GM19372 (cell line): ENCODE measurements at regions not wholly inside any gene's neighbourhood (a gene's known extent, or its start where the extent isn't known, plus 50 kb on each side); places are given as distances from the start of the nearest gene placed in this dataset.

Source experiments
- ATAC-seq: cut with Tn5 transposase; IDR thresholded peaks from one replicate; pipeline ENCODE4 v1.9.1; 2021; ENCODE audit warnings: mild to moderate bottlenecking, low read depth, moderate library complexity; ENCODE audit not compliant: unreplicated experiment

GRCh38 chr18:24530630-24531111 is 70.2 kb downstream of the HRH4 start:
- ATAC-seq: no peak

DNA sequence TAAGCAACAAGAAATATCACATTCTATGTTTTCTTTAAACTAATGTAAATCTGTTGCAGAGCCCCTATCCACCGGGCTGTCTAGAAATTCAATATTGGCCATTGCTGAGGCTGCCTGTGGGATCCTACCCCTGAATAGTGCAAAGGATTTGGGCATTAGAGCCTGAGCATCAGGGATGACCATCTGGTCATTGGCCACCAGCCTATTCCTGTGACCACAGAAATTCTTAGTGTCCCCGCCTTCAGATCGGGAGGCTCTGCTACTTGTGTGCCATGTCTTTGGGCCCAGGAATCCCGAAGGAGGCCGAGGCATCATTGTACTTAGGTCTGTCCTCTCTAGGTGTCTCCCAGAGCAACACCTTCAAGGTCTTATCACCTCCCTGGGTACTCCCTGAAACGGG is 73.8 kb downstream of the HRH4 start:
- no peak for ATAC-seq

DNA sequence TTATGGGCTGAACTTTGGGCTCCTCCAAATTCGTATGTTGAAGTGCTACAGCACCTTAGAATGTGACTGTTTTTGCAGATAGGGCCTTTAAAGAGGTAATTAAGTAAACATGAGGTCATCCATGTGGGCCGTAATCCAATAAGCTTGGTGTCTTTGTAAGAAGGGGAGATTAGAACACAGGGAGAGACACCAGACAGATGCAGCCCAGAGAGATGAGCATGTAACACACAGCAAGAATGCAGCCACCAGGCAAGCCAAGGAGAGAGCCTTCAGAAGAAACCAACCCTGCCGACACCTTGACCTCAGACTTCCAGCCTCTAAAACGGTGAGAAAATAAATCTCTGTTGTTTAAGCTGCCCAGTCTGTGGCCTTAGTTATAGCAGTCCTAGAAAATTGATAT is 74.3 kb downstream of the HRH4 start:
- ATAC-seq: no peak

DNA sequence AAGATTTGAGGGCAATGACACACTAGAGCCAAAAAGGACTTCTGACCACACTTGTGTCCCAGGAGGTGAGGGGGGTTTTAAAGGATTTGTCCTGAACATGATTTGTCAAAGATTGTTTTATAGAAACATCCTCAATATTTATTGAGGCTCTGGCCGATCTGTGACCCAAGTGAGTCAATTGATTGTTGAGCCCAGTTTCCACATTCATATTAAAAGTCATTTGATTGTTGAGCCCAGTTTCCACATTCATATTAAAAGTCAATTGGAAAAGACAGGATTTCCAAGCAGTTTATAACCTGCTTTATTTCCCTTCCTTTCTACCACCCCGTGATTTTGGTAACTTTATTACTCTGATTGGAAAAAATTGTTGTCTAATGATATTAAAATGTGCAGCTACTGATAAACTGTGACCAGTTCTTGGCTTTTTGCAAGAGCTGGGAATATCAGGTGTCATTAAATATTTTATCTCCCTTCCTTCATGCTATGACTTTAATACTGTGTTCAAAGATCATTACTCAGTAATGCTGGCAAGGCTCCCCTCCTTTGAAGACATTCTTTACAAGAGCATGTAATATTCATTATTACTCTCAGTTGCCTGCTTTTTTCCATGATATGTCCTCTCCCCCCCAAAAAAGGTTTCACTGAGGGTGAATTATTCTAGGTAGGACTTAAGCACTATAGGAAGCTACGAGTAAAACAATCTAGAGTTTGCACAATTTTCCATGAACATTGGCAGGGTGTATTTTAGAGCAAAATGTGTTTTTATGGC is 75.3 kb downstream of the HRH4 start:
- ATAC-seq: no peak

DNA sequence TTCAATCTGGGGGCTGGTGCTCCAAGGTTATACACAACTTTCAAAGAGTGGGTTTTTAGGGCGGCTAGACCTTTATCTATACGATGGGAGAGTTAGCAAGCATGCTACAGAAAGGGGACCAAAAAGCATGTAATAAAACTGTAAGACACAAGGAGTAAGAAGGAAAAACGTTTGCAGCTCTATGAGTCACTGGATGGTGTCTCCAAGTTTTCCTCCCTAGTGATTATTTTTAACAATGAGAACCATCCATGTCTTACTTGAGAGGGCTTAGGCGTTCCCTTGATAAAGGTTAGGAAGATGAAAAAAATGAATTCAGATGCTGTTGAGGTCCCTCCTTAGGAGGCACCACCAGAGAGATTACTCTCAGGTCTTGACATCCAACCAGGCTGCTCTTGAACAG is 75.9 kb downstream of the HRH4 start:
- no peak for ATAC-seq

DNA sequence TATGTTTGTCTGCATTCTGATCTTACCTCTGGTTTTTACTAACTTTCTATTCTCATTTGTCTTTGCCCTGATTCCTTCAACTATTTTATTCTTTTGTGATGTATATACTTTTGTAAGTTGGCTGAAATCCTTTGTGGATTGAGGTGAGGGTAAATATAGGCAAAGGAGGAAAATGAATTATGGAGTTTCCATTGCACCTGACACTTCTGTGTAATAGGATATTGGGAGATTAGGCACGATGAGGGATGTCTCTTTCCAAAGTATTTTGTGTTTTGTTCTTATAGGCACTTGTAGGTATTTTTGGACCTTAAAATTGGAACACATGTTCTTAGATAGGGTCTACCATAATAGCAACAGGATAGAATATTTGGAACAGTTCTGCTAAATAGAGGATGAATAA is 76.4 kb downstream of the HRH4 start:
- no peak for ATAC-seq

GRCh38 chr18:24538414-24539264 is 78.2 kb downstream of the HRH4 start:
- ATAC-seq: no peak

GRCh38 chr18:24539866-24540617 is 79.6 kb downstream of the HRH4 start:
- no peak for ATAC-seq

- no peak for ATAC-seq
Measured at GRCh38 chr18:24540896-24541295, 80.5 kb downstream of the HRH4 start.

GRCh38 chr18:24543086-24543794 is 82.8 kb downstream of the HRH4 start:
- no peak for ATAC-seq

DNA sequence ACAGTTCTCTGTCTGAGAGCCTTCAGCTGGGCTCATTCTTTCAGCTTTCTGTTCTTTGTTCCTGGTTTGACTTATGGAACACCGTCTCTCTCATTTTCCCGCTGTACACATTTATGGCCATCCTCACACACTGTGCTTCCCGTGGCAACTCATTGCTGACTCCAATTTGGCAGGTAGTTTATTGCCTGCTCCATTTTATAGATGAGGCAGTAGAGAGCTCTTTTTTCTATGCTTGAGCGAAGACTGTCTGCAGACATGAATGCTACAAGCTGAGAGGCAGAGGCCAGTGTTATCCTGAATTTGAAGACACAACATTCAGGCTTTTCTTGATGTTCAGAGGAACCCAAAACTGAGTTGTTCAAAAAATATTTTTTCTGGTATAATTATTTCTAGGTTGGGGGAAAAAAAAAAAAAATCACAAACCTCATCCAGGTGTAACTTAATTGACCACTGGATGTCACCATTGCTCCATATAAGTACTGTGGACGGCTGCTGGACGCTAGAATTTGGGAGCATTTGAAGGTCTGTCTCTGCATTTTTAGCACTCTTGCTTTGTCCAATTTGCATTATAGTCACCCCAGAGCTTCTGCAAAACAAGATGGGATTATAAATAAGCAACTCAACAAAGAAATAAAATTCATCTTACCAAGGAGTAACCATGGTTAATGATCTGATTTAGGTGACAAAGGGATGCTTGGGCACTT is 83.5 kb downstream of the HRH4 start:
- no peak for ATAC-seq

DNA sequence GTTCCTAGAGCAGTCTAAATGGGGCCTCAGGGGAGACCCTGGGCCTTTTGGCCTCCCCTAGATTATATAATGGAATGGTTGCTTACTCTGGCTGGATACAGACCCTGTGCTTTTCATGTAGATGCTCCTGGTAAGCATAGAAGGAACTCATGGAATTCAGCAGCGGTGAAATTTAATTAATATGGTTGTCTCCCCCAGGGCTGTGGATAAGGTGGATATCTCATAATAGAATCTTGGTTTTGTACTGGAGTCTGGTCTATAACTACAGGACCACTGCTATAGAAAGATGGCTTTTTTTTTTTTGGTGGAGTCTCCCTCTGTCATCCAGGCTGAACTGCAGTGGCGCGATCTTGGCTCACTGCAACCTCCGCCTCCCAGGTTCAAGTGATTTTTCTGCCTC is 84.5 kb downstream of the HRH4 start:
- ATAC-seq: no peak

DNA sequence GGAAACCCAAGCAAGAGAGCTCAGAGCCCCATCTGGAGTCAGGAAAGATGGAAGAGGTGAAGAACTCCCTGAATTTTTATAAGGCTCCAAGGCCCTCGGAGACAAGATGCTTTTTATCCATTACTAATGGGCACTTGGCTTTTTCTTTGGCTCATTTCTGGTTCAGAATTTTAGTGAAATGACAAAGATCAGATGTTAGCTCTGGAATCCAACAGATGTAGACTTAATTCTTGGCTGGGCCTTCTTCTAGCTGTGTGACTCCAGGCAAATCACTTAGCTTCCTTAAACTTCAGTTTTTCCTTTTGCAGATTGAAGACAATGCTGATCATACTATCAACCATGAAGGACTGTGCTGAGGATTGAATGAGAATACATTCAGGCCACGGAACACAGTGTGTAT is 85.2 kb downstream of the HRH4 start:
- no peak for ATAC-seq

DNA sequence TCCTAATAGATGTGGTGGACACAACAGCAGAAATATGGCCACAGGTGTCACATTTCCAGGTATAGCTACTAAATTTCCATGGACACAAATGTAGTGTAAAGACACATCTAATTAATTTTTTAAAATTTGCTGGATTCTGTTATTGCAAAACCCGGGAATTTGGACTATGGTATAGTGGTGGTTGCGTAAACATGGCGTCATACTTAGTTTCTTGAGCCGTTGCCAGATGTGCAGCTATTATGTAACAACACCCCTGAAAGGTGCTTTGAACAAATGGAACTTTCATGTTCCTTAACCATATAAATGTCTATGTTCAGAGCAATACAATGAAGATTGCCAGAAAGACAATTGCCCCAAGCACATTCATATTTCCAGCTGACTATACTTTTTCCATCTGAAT is 85.9 kb downstream of the HRH4 start:
- ATAC-seq: no peak

- ATAC-seq: no peak
Measured at GRCh38 chr18:24548583-24548982, 88.1 kb downstream of the HRH4 start.

DNA sequence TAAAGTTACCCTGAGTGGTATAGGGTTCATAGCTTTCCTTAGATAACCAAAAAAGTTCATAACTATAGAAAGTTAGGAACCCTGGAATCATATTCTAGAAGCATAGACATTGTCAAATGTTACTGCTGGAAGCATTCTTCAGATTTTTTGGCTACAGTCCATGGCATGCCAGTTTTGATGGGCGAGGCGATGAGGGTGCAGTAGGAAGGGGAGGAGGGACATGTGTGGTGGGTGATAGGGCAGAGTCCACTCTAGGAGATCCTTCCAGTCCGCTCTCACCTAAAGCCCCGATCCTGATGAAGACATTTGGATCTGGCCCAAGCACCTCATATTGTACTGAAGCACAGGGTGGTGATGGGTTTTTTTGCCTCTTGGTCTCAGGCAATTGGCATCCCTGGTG is 91.8 kb downstream of the HRH4 start:
- ATAC-seq: no peak

DNA sequence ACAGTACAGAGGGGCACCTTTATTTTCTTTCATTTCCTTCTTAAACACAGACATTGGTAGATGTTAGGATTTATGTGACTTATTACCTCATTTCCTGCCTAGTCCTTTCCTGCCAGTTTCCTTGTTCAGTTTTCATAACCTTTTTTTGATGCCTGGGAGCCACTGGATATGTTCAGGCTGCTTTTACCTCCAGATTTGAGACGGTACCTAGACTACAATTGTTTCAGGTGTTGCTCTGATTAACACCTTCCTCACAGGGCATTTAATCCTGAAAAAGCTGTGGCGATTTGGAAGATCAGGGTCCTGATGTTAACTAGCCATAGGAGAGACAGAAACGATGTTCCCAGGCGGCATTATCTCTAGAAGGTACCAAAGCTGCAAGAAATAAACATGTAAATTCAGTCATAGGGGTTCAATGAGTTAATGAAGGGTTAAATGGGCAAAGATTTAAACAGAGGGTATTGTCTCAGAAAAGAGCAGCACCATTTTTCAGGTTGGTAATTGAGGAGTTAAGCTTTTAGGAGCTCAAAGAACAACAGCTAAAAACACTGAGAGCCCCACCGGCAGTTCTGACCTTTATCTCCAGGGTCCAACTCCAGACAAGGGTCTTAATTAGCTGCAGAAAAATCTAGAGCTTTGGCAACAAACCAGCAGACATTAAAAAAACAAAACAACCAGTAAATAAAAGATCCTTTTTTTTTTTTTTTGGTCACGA is 93.3 kb downstream of the HRH4 start:
- no peak for ATAC-seq

DNA sequence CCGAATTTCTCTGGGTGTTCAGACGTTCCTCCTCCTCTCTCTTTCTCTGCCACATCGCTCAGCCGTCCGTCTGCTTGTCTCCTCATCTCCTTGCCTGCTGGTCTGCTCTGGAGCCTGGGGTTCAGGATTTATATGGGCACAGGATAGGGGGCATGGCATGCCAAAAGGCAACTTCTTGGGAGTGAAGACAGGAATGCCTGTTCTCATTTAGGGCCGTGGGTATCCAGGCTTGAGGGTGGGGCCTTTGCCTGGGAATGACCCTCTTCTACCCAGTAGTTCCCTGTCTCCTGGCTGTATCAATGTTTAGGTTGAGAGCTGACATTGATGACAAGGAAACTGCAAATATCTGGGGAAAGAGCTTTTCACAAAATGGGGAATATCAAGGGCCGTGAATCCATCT is 98.0 kb downstream of the HRH4 start:
- no peak for ATAC-seq

DNA sequence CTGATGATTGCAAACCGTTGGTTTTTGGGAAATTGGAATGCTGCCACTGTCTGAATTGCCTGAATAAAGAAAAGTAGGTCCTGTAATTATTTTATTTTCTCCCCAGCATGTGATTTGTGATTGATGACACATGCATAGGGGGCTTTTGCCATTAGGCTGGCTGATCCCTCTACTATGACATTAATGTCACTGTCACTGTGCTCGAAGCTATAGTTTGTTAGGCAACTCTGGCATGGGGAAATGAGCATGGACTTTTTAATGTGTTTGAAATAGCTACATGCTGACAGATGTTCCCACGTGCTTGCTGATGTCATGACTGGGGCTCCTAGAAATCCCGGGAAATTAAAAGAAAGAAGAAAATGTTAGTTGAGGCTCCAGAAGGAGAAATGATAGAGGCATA is 99.1 kb downstream of the HRH4 start:
- ATAC-seq: no peak
